H1 (cell line): ENCODE measurements at regions not wholly inside any gene's neighbourhood (a gene's known extent, or its start where the extent isn't known, plus 50 kb on each side); places are given as distances from the start of the nearest gene placed in this dataset.

Source experiments
- CTCF ChIP-seq, 3 experiments: IDR thresholded peaks; 1 replicate in 2 of 3; 2 replicates in 1 of 3; pipeline versions ENCODE4 v1.5.1 to v1.6.1; 2011; ENCODE audit warnings: low read length in 3 of 3, mild to moderate bottlenecking in 3 of 3, inconsistent platforms in 2 of 3, low read depth in 1 of 3, moderate library complexity in 1 of 3; ENCODE audit not compliant: insufficient read depth in 1 of 3; ENCODE audit errors: control extremely low read depth in 1 of 3
- EZH2 ChIP-seq: fragments of 200-600 bp; sonication (generic); IDR thresholded peaks from 2 replicates; pipeline ENCODE4 v1.7.1; 2012; ENCODE audit warnings: low read depth, mild to moderate bottlenecking, moderate library complexity, low read length, inconsistent platforms; ENCODE audit not compliant: severe bottlenecking
- HDAC6 ChIP-seq: IDR thresholded peaks from one replicate; pipeline ENCODE4 v1.7.1; 2012; ENCODE audit warnings: low read depth, mild to moderate bottlenecking, inconsistent platforms, low read length, moderate library complexity
- PHF8 ChIP-seq: fragments of 200-600 bp; sonication (generic); conservative IDR thresholded peaks from 2 replicates; pipeline ENCODE4 v1.7.1; 2012; ENCODE audit warnings: low read depth, mild to moderate bottlenecking, inconsistent platforms, low read length, moderate library complexity
- POLR2AphosphoS5 ChIP-seq: IDR thresholded peaks from 2 replicates; pipeline ENCODE4 v1.6.1; 2011; ENCODE audit warnings: low read depth, low read length
- RFX5 ChIP-seq: IDR thresholded peaks from 2 replicates; pipeline ENCODE4 v1.6.1; 2011; ENCODE audit warnings: low read depth, low read length, improper control_type of control experiment, borderline replicate concordance
- SP1 ChIP-seq: IDR thresholded peaks from 2 replicates; pipeline ENCODE4 v1.6.1; 2011; ENCODE audit warnings: low read depth, low read length
- SP2 ChIP-seq: IDR thresholded peaks from 2 replicates; pipeline ENCODE4 v1.6.1; 2012; ENCODE audit warnings: mild to moderate bottlenecking, low read length, inconsistent platforms
- SP4 ChIP-seq: IDR thresholded peaks from 2 replicates; pipeline ENCODE4 v1.6.1; 2012; ENCODE audit warnings: low read length, inconsistent platforms
- YY1 ChIP-seq: IDR thresholded peaks from 2 replicates; pipeline ENCODE4 v1.6.1; 2011; ENCODE audit warnings: low read depth, mild to moderate bottlenecking, low read length

- TF ChIP-seq CTCF (IDR thresholded peaks at IDR 0.05; ENCODE audit: control extremely low read depth in 1 of 3, insufficient read depth in 1 of 3, low read depth in 1 of 3, low read length in 3 of 3) (no peak), EZH2 (no peak), SP4 (no peak), PHF8 (no peak), HDAC6 (no peak), SP1 (no peak), YY1 (no peak), POLR2AphosphoS5 (no peak), RFX5 (no peak), SP2 (no peak)
Measured at GRCh38 chr2:129091620-129092019, 773.0 kb upstream of the HS6ST1 start.
